Activated naive CD4-positive, alpha-beta T cell treated with anti-CD3 and anti-CD28 coated beads, Interleukin-2, amount 50 U/mL, for 24 hours (primary cell): ENCODE measurements at regions not wholly inside any gene's neighbourhood (a gene's known extent, or its start where the extent isn't known, plus 50 kb on each side); places are given as distances from the start of the nearest gene placed in this dataset.

Experiments
- H3K27ac Mint-ChIP-seq: one replicate; pipeline ENCODE4 v1.8.0; 2021; ENCODE audit warnings: mild to moderate bottlenecking, mixed read lengths
- H3K27me3 Mint-ChIP-seq: one replicate; pipeline ENCODE4 v1.8.0; 2021; ENCODE audit warnings: mixed read lengths
- H3K36me3 Mint-ChIP-seq: one replicate; pipeline ENCODE4 v1.8.0; 2021; ENCODE audit warnings: mixed read lengths
- H3K4me1 Mint-ChIP-seq: one replicate; pipeline ENCODE4 v1.8.0; 2021; ENCODE audit warnings: mixed read lengths
- H3K4me3 Mint-ChIP-seq: one replicate; pipeline ENCODE4 v1.8.0; 2021; ENCODE audit warnings: mild to moderate bottlenecking, mixed read lengths
- H3K9me3 Mint-ChIP-seq: one replicate; pipeline ENCODE4 v1.8.0; 2021; ENCODE audit warnings: mixed read lengths

DNA sequence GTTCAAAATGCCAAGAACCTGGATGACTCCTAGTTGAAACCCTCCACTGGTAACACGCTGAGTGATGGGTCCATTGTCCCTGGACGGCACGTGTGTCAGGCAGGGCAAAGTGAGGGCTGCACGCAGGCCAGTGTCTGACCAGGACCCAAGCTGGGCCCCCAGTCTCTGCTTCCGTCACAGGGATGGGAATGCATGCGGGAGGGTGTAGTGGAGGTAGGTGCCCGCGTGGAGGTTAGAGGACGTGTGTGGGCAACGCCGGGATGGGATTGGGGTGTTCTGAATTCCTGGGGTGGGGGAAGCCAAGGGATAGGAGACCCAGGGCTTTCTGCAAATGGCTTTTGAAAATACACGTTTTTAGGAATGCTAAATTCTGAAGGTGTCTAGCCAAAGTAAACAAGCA, 943.3 kb downstream of the BRD1 start:
- H3K27me3 Mint-ChIP-seq = peaks cover 6% of the 10 kb centered on the region
- no peaks in the 10 kb centered on the region for H3K4me1 Mint-ChIP-seq
- H3K36me3 Mint-ChIP-seq = no peaks in the 10 kb centered on the region
- H3K27ac Mint-ChIP-seq = no peak overlapping the region
- no peak overlapping the region for H3K4me3 Mint-ChIP-seq
- no peaks in the 10 kb centered on the region for H3K9me3 Mint-ChIP-seq

DNA sequence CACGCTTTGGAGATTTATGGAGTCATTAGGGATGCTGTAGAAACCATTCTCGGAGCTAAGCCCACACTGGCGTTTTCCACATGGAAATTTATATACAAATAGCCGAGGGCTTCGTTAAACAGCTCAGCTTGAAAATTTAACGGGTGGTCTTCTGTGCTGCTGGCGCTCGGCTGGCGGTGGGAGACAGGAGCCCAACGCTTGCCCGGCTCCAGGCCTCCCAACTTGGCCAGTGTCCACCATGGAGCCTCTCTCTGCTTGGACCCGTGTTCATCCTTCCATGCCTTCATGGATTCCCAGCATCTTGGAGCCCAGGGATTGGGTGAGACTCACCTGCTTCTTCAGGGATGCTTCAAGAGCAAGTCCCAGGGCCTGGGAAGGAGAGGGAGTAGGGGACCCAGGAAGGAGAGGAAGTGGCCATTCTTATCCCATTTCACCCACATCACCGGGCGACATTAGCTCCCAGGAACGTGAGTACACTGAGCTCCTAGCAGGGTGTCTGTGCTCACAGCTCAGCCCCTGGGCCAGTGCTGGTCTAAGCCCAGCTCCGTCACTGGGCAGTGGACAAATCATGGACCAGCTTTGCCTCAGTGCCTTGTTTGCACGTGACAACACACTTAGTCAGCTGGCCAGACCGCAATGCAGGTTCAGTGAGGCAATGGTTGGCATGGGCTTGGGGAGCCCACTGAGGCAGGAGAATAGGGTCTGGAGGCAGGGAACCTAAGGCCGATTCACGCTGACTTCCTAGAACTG, 944.3 kb downstream of the BRD1 start:
- no peaks in the 10 kb centered on the region for H3K36me3 Mint-ChIP-seq
- peaks cover 4% of the 10 kb centered on the region for H3K27me3 Mint-ChIP-seq
- H3K4me1 Mint-ChIP-seq = no peaks in the 10 kb centered on the region
- no peak overlapping the region for H3K4me3 Mint-ChIP-seq
- H3K9me3 Mint-ChIP-seq = no peaks in the 10 kb centered on the region
- no peak overlapping the region for H3K27ac Mint-ChIP-seq

DNA sequence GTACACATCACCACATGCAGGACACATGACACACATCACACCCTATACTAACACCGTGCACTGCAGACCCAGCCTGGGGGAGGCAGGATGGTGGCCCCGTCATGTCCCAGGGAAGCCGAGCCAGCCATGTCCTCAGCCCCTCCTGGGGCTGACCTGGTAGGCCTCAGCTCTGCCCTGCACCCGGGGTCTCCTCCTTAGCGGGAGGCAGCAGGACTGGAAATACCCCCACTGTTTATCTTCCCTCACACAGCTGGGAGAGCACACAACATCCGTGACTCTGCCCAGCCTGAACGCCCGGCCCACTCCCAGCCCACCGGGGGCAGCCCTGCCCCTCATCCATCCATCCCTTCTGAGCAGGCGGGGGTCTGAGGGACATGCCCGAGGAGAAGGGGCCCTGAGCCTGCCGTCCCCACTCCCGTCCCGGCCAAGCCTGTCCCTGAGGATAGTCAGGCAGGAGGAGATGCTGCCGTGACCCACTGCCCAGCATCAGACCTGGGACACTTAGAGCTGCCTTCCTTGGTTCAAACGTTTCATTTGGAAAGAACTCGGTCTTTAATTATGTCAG, 945.0 kb downstream of the BRD1 start:
- no peaks in the 10 kb centered on the region for H3K9me3 Mint-ChIP-seq
- no peaks in the 10 kb centered on the region for H3K4me1 Mint-ChIP-seq
- H3K27ac Mint-ChIP-seq = no peak overlapping the region
- H3K4me3 Mint-ChIP-seq = no peak overlapping the region
- peaks cover 4% of the 10 kb centered on the region for H3K27me3 Mint-ChIP-seq
- H3K36me3 Mint-ChIP-seq = no peaks in the 10 kb centered on the region

DNA sequence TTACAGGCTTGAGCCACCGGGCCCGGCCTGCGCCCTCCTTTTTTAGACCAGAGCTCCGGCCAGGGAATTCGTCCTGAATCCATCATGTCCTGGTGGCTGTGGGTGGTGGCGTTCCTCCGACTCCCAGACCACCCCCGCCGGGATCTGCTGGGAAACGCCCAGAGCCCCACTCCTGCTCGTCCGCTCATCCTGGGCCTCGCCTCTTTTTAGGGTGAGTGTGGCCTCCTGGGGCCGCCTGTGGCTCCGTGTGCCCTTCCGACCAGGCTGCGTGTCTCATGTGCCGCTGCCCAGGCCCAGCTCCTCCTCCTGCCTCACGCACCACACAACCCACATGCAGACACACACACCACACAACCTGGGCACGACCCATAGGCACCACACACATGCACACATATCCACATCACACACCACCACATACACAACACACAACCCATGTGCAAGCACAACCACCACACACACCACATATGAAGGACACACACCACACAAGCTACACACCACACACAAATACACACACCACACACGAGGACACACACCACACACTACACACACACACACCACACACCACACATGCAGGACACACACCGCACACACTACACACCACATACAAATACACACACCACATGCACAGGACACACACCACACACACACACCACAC, 946.2 kb downstream of the BRD1 start:
- Mint-ChIP-seq H3K4me1 (no peaks in the 10 kb centered on the region), H3K4me3 (no peak overlapping the region)

DNA sequence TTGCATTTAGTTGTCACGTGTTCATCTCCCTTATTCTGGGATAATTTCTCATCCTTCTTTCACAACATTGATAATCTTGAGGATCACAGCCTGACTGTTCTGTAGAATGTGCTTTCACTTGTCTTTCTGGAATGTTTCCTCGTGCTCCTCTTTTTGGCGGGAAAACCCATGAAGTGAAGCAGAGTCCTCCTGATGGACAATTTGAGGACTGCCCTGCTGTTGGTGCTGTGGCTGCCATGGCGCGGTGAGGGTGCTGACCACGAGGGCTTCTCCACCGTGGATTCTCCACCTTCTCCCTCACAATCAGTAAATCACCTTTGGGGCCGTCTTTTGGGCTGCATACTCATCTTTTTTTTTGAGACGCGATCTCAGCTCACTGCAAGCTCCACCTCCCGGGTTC, 946.9 kb downstream of the BRD1 start:
- H3K27ac Mint-ChIP-seq = no peak overlapping the region
- H3K27me3 Mint-ChIP-seq = peaks cover 9% of the 10 kb centered on the region
- H3K9me3 Mint-ChIP-seq = no peaks in the 10 kb centered on the region
- no peaks in the 10 kb centered on the region for H3K36me3 Mint-ChIP-seq
- no peak overlapping the region for H3K4me3 Mint-ChIP-seq
- no peaks in the 10 kb centered on the region for H3K4me1 Mint-ChIP-seq

More for the DNA sequence above, 946.2 kb downstream of the BRD1 start:
- Mint-ChIP-seq H3K9me3 (no peaks in the 10 kb centered on the region), H3K36me3 (no peaks in the 10 kb centered on the region), H3K27me3 (peaks cover 7% of the 10 kb centered on the region), H3K27ac (no peak overlapping the region)

DNA sequence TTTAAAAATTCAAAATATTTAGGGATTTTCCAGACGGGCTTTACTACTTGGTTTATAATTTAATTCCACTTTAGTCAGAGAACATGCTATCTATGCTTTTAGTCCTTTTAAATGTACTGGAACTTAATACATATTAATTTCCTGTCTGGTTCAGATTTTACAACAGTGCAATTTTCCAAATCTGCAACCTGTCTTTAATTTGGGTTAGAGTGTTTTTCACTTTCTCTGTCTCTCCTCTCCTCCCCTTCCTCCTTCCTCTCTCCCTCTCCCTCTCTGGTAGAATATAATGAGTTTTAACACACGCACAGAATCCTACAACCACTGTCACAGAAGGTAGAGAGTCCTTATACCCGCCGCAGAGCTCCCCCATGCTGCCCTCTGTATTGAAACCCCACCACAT, 950.7 kb downstream of the BRD1 start:
- H3K36me3 Mint-ChIP-seq = no peaks in the 10 kb centered on the region
- no peak overlapping the region for H3K4me3 Mint-ChIP-seq
- H3K27me3 Mint-ChIP-seq = peaks cover 10% of the 10 kb centered on the region
- no peaks in the 10 kb centered on the region for H3K4me1 Mint-ChIP-seq
- H3K9me3 Mint-ChIP-seq = no peaks in the 10 kb centered on the region
- no peak overlapping the region for H3K27ac Mint-ChIP-seq

DNA sequence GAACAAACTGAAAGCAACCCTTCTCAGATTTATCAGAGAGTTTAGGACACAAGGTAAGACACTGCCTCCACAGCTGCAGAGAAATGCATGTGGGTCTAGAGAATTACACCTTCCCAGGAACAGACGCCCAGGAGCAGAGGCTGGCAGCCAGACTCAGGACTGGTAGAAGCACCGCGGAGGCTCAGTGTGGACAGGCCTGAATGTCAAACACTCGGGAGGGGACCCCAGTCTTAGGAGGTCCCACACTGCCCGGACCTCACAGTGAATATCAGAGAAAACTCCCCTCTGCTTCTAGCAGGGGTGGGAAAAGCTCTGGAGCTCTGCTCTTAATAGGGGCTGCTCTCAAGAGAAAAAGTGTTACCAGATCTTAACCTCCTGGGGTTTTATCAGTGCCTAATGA, 952.7 kb downstream of the BRD1 start:
- Mint-ChIP-seq H3K4me3 (no peak overlapping the region), H3K27me3 (peaks cover 13% of the 10 kb centered on the region), H3K4me1 (no peaks in the 10 kb centered on the region), H3K36me3 (peaks cover 4% of the 10 kb centered on the region), H3K9me3 (peaks cover 5% of the 10 kb centered on the region), H3K27ac (no peak overlapping the region)

DNA sequence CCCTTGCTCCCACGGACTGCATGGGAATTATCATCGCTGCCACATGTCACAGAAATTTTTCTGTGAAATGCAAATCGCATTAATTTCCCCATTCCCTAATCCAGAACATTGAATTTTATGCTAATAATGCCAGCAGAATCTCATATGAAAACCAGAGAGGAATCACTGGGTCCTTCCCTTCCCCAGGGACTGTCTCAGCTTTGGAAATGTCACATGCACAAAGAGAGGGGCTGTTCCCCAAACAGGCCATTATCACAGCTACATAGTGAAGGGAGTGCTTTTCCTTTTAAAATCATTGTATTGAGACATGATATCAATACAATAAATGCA, 954.5 kb downstream of the BRD1 start:
- no peak overlapping the region for H3K27ac Mint-ChIP-seq
- H3K27me3 Mint-ChIP-seq = peaks cover 12% of the 10 kb centered on the region

DNA sequence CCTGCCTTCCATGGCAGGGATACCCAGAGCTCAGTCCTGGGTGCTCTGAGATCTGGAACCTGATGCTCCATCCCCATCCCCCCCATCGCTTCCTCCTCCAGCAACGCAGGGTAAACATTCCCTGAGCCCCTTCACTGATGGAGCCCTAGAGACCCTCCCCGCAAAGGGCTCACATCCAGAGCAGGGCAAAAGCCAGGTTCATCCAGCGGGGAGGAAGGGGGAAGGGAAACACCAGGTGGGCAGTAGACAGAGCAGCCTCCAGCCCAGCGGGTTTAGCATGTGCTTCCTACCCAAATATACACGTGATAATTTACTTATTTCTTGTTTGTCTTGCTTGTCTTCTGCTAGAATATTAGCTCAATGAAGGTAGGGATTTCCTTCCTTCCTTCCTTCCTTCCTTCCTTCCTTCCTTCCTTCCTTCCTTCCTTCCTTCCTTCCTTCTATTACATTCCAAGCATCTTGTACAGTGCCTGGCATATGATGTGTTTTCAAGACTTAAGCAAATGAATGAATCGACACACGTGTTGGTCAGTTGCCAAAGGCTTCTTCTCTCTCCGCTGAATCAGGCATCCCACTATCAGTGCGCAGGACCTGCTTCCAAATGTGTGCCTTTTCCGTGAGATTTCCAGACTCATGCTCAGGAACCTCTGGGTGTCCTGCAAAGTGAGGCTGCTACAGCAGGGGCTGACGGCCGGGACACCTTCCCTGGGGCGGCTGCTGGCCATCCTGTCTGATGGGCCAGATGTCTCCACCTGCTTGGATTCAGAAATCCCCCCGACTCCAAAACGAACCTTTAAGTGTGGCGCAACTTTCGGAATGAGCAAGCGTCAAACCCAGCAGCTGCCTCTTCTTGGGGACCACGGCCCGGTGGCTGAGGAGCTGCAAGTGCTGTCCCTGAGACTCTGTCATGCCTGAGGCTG, 955.1 kb downstream of the BRD1 start:
- H3K4me1 Mint-ChIP-seq = no peaks in the 10 kb centered on the region
- H3K27me3 Mint-ChIP-seq = peaks cover 12% of the 10 kb centered on the region
- H3K36me3 Mint-ChIP-seq = peaks cover 4% of the 10 kb centered on the region
- H3K9me3 Mint-ChIP-seq = peaks cover 5% of the 10 kb centered on the region
- no peak overlapping the region for H3K27ac Mint-ChIP-seq
- H3K4me3 Mint-ChIP-seq = no peak overlapping the region

More for the DNA sequence above, 954.5 kb downstream of the BRD1 start:
- H3K9me3 Mint-ChIP-seq = peaks cover 5% of the 10 kb centered on the region
- H3K4me3 Mint-ChIP-seq = no peak overlapping the region
- H3K4me1 Mint-ChIP-seq = no peaks in the 10 kb centered on the region
- peaks cover 4% of the 10 kb centered on the region for H3K36me3 Mint-ChIP-seq

DNA sequence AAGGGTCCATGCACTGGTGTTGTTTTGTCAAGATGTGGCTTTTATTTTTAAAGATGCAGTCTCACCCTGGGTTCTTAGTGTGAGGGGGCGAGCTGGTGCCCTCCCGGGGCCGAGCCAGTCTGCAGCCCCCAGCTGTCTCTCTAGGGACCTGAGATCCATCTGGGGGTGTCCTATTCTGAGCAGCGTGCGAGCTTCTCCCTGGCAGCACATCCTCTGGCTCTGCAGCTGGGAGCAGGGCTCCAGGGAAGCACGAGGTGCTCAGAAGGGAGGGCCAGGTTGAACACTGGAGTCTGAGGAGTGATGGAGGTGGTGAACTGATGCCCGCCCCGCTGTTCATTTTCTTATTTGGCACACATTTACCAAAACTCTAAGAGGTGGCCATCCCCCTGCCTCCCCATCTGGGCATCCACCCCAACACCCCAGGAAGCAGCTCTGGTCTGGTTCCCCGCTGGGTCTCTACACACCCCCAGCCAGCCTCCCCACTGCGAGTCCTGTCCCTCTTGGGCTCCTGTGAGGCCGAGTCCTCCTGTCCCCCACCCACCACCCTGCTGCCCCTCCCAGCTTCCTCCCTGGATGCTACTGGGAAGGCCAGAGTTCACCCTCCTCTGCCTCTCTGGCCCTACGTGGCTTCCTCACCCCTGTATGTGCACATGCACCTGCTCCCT, 956.4 kb downstream of the BRD1 start:
- H3K4me1 Mint-ChIP-seq = no peaks in the 10 kb centered on the region
- no peak overlapping the region for H3K4me3 Mint-ChIP-seq
- H3K27ac Mint-ChIP-seq = no peak overlapping the region
- H3K36me3 Mint-ChIP-seq = peaks cover 4% of the 10 kb centered on the region
- peaks cover 9% of the 10 kb centered on the region for H3K27me3 Mint-ChIP-seq
- H3K9me3 Mint-ChIP-seq = peaks cover 5% of the 10 kb centered on the region

DNA sequence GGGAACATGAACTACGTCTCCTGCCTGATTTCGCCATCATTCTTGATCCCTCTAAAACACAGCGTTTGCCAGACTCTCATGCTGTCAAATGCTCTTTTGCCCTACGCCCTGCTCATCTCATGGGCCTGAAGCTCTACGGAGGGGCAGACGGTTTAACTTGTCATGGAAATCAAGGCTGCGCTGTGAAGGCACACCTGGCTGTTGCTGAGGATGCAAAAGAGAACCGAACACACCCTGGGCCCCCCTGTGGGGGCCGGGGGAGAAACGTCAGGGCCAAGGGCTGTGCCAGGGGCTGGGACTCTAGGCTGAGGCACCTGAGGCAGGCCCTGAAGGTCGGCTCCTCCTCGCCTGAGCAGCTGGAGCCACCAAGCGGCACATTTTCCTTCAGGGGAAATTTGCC, 957.2 kb downstream of the BRD1 start:
- no peaks in the 10 kb centered on the region for H3K4me1 Mint-ChIP-seq
- no peak overlapping the region for H3K27ac Mint-ChIP-seq
- peaks cover 4% of the 10 kb centered on the region for H3K36me3 Mint-ChIP-seq
- peaks cover 5% of the 10 kb centered on the region for H3K9me3 Mint-ChIP-seq
- no peak overlapping the region for H3K4me3 Mint-ChIP-seq
- peaks cover 6% of the 10 kb centered on the region for H3K27me3 Mint-ChIP-seq

DNA sequence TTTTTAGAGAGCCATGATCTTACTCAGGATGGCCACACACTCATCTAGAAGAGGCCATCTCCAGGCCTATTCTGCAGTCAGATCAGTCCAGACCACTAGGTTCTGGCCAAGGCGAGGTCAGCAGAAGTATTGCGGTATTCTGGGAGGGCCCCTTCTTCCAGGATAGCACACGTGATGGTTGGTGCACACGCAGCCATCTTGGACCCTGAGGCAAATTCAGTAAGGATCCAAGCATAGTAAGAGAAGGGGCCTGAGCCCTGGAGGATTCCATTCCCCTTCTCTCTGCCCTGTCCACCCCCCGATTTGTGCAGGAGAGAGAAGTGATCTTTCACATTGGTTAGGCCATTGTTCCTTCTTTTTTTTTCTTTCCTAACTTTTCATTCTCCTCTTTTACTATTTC, 957.9 kb downstream of the BRD1 start:
- no peaks in the 10 kb centered on the region for H3K4me1 Mint-ChIP-seq
- peaks cover 6% of the 10 kb centered on the region for H3K27me3 Mint-ChIP-seq
- peaks cover 5% of the 10 kb centered on the region for H3K9me3 Mint-ChIP-seq
- no peak overlapping the region for H3K27ac Mint-ChIP-seq
- no peak overlapping the region for H3K4me3 Mint-ChIP-seq
- peaks cover 4% of the 10 kb centered on the region for H3K36me3 Mint-ChIP-seq

DNA sequence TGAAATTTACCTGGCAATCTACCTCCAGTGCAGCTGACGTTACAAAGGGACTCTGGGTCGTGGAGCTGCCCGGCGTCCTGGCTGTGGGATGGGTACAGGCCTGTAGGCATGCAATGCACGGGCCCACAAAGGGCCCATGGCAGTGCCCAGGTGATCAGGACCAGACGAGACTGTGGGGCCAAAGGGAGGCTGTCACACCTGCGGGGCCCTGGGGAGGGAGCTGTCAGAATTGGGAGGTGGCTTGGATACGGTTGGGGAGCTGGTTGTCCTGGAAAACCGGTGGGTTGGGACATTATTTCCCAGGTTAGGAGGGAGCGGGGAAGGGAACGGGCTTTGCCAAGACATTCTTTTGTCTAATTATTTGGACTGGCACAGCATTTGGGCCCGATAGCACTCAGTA, 958.5 kb downstream of the BRD1 start:
- H3K27ac Mint-ChIP-seq = no peak overlapping the region
- peaks cover 5% of the 10 kb centered on the region for H3K9me3 Mint-ChIP-seq
- peaks cover 6% of the 10 kb centered on the region for H3K27me3 Mint-ChIP-seq
- H3K36me3 Mint-ChIP-seq = peaks cover 4% of the 10 kb centered on the region
- H3K4me3 Mint-ChIP-seq = no peak overlapping the region
- H3K4me1 Mint-ChIP-seq = no peaks in the 10 kb centered on the region

DNA sequence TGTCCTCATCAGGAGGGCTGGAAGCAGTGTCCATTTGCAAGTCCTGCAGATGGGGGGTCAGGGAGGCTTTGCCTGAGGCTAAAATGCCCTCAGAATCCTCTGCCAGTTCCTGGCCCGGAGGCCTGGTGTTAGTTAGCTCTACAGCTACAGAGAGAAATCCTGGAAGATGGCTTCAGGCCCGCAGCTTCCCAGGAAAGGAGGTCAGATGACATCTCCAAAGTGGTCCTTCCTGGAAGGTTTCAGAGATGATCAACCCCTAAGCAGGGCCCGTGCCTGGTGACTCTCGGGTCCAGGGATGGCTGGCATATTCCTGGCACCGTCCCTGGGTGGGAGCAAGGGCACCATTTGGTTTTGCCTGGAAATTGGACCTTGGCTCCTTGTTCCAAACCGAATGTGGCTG, 959.1 kb downstream of the BRD1 start:
- Mint-ChIP-seq H3K27me3 (peaks cover 4% of the 10 kb centered on the region), H3K4me3 (no peak overlapping the region), H3K27ac (no peak overlapping the region), H3K4me1 (no peaks in the 10 kb centered on the region), H3K36me3 (peaks cover 4% of the 10 kb centered on the region), H3K9me3 (peaks cover 5% of the 10 kb centered on the region)

DNA sequence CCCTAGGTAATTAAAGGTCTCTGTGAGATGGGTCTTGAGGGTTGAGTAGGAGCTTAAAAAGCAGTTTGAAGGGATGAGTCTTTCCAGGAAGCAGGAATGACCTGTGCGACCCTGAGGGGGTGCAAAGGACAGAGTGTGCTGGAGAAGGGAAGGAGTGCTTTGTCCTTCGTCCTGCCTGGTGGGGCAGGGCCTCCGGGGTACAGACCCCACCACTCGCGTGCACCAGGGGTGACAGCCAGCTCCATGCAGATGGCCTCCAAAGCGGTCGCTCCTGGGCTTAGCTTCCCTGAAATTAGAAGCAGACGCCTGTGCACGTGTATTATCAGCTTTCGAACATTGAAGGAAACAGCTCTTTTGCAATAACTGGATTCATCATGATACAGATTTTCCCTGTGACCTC, 959.8 kb downstream of the BRD1 start:
- Mint-ChIP-seq H3K36me3 (peaks cover 4% of the 10 kb centered on the region), H3K27ac (no peak overlapping the region), H3K9me3 (peaks cover 5% of the 10 kb centered on the region), H3K4me3 (no peak overlapping the region), H3K27me3 (peaks cover 4% of the 10 kb centered on the region), H3K4me1 (no peaks in the 10 kb centered on the region)
